GM23248 (cell line): ENCODE measurements at regions not wholly inside any gene's neighbourhood (a gene's known extent, or its start where the extent isn't known, plus 50 kb on each side); places are given as distances from the start of the nearest gene placed in this dataset.

Experiments
- DNase-seq: peaks from one replicate; pipeline ENCODE4 v3.0.0-alpha.2; 2015
- H2AFZ ChIP-seq: fragments of 200-600 bp; sonication (generic); 2 replicates; pipeline ENCODE4 v1.6.1; 2016; ENCODE audit warnings: antibody characterized with exemption
- H3F3A ChIP-seq: fragments of 200-600 bp; sonication (generic); 2 replicates; pipeline ENCODE4 v1.6.1; 2016; ENCODE audit warnings: mild to moderate bottlenecking, antibody characterized with exemption, mixed run types; ENCODE audit not compliant: insufficient read depth
- H3K27ac ChIP-seq: fragments of 200-600 bp; sonication (generic); 2 replicates; pipeline ENCODE4 v1.5.1; 2016; ENCODE audit warnings: mild to moderate bottlenecking
- H3K27me3 ChIP-seq: fragments of 200-600 bp; sonication (generic); replicated peaks from 2 replicates; pipeline ENCODE4 v1.6.1; 2016; ENCODE audit warnings: mild to moderate bottlenecking; ENCODE audit not compliant: insufficient read depth
- H3K36me3 ChIP-seq: fragments of 200-600 bp; sonication (generic); 2 replicates; pipeline ENCODE4 v1.6.1; 2016; ENCODE audit warnings: low read depth, mild to moderate bottlenecking
- H3K4me1 ChIP-seq: fragments of 200-600 bp; sonication (generic); 2 replicates; pipeline ENCODE4 v1.6.1; 2016; ENCODE audit warnings: mild to moderate bottlenecking; ENCODE audit not compliant: insufficient read depth
- H3K4me2 ChIP-seq: fragments of 200-600 bp; sonication (generic); one replicate; pipeline ENCODE4 v1.6.1; 2016; ENCODE audit warnings: mild to moderate bottlenecking; ENCODE audit not compliant: unreplicated experiment
- H3K4me3 ChIP-seq: fragments of 200-600 bp; sonication (generic); 2 replicates; pipeline ENCODE4 v1.5.1; 2016; ENCODE audit warnings: mild to moderate bottlenecking
- H3K79me2 ChIP-seq: fragments of 200-600 bp; sonication (generic); 2 replicates; pipeline ENCODE4 v1.6.1; 2016; ENCODE audit warnings: mild to moderate bottlenecking; ENCODE audit not compliant: insufficient read depth
- H3K9ac ChIP-seq: fragments of 200-600 bp; sonication (generic); 2 replicates; pipeline ENCODE4 v1.6.1; 2016; ENCODE audit warnings: mild to moderate bottlenecking
- H3K9me2 ChIP-seq: fragments of 200-600 bp; sonication (generic); 2 replicates; pipeline ENCODE4 v1.6.1; 2016; ENCODE audit warnings: mixed run types, mild to moderate bottlenecking, moderate library complexity; ENCODE audit not compliant: insufficient read depth
- H3K9me3 ChIP-seq: fragments of 200-600 bp; sonication (generic); one replicate; pipeline ENCODE4 v1.6.1; 2017; ENCODE audit warnings: low read depth
- H4K20me1 ChIP-seq: fragments of 200-600 bp; sonication (generic); 2 replicates; pipeline ENCODE4 v1.6.0; 2016; ENCODE audit not compliant: insufficient read depth
- EZH2 ChIP-seq: fragments of 200-600 bp; sonication (generic); IDR thresholded peaks from 2 replicates; pipeline ENCODE4 v1.6.1; 2018; ENCODE audit warnings: antibody characterized with exemption, mild to moderate bottlenecking; ENCODE audit not compliant: insufficient read depth, poor library complexity, severe bottlenecking
- EZH2phosphoT487 ChIP-seq: fragments of 200-600 bp; sonication (generic); IDR thresholded peaks from 2 replicates; pipeline ENCODE4 v1.6.1; 2018; ENCODE audit warnings: antibody characterized with exemption, moderate library complexity, mild to moderate bottlenecking, low read depth; ENCODE audit not compliant: insufficient read depth
- WGBS, 2 experiments: methylation state at CpG; one replicate each; pipeline ENCODE4 v1.1.6; 2015 to 2017; ENCODE audit warnings: low lambda C conversion rate in 2 of 2, low coverage in 1 of 2; ENCODE audit errors: missing lambda C conversion rate in 2 of 2; 5-methylcytosine and 5-hydroxymethylcytosine counted together
- in situ Hi-C: fragments of 300-500 bp; cut with MboI; formaldehyde crosslinking; loops from 2 replicates; pipeline ENCODE4 v1.15.0; 2020

GRCh38 chr1:30117685-30118084 is 605.7 kb downstream of the MATN1 start:
- Histone ChIP-seq H3K79me2 (no peaks in the 10 kb centered on the region), H2AFZ (no peak overlapping the region), H3K4me2 (no peak overlapping the region), H3K36me3 (no peaks in the 10 kb centered on the region), H3F3A (no peaks in the 10 kb centered on the region), H3K4me1 (no peaks in the 10 kb centered on the region), H3K9ac (no peak overlapping the region), H3K27ac (no peak overlapping the region), H3K9me2 (no peaks in the 10 kb centered on the region), H3K9me3 (no peaks in the 10 kb centered on the region), H3K4me3 (no peak overlapping the region), H3K27me3 (no peaks in the 10 kb centered on the region; the same call in 1 of the 2 replicates), H4K20me1 (no peaks in the 10 kb centered on the region)
- no peak for DNase-seq
- no peak for TF ChIP-seq EZH2phosphoT487
- no peak for TF ChIP-seq EZH2
- in situ Hi-C loops: no loop called here
- 45 to 55% methylated on average over 4 of the region's 4 CpGs for WGBS, 2 experiments

GRCh38 chr1:30111431-30111830 is 612.0 kb downstream of the MATN1 start:
- Histone ChIP-seq H4K20me1 (no peaks in the 10 kb centered on the region), H3K9ac (no peak overlapping the region), H3K9me2 (no peaks in the 10 kb centered on the region), H3F3A (no peaks in the 10 kb centered on the region), H3K4me2 (no peak overlapping the region), H3K27me3 (peaks cover 7% of the 10 kb centered on the region), H3K79me2 (no peaks in the 10 kb centered on the region), H3K9me3 (no peaks in the 10 kb centered on the region), H3K4me3 (no peak overlapping the region), H3K4me1 (no peaks in the 10 kb centered on the region), H2AFZ (no peak overlapping the region), H3K36me3 (no peaks in the 10 kb centered on the region), H3K27ac (no peak overlapping the region)
- DNase-seq: peak; percentile 69
- in situ Hi-C loops: no loop called here
- WGBS, 2 experiments: 0 to 2% methylated on average over 10 to 14 of the region's 14 CpGs
- no peak for TF ChIP-seq EZH2
- no peak for TF ChIP-seq EZH2phosphoT487

- WGBS, 2 experiments: 28 to 29% methylated on average over 11 of the region's 11 CpGs
- in situ Hi-C loops: no loop called here
These were observed 612.5 kb downstream of the MATN1 start for GRCh38 chr1:30110846-30111245.

GRCh38 chr1:30109853-30110252 is 613.5 kb downstream of the MATN1 start:
- H3K4me3 ChIP-seq: no peak overlapping the region
- no peak overlapping the region for H3K9ac ChIP-seq
- peak; percentile 74 for DNase-seq
- no peaks in the 10 kb centered on the region for H4K20me1 ChIP-seq
- H2AFZ ChIP-seq: no peak overlapping the region
- H3K79me2 ChIP-seq: no peaks in the 10 kb centered on the region
- in situ Hi-C loops: no loop called here
- no peaks in the 10 kb centered on the region for H3K9me3 ChIP-seq
- no peak overlapping the region for H3K4me2 ChIP-seq
- H3F3A ChIP-seq: no peaks in the 10 kb centered on the region
- H3K36me3 ChIP-seq: no peaks in the 10 kb centered on the region
- no peaks in the 10 kb centered on the region for H3K9me2 ChIP-seq
- no peak for TF ChIP-seq EZH2phosphoT487
- TF ChIP-seq EZH2: no peak
- WGBS, 2 experiments: 3 to 5% methylated on average over 10 of the region's 10 CpGs
- no peaks in the 10 kb centered on the region for H3K4me1 ChIP-seq
- H3K27me3 ChIP-seq: peaks cover 18% of the 10 kb centered on the region
- no peak overlapping the region for H3K27ac ChIP-seq

More at GRCh38 chr1:30110846-30111245, 612.5 kb downstream of the MATN1 start:
- H3K9me2 ChIP-seq: no peaks in the 10 kb centered on the region
- TF ChIP-seq EZH2: no peak
- TF ChIP-seq EZH2phosphoT487: no peak
- no peak overlapping the region for H2AFZ ChIP-seq
- no peak overlapping the region for H3K4me3 ChIP-seq
- H3K4me1 ChIP-seq: no peaks in the 10 kb centered on the region
- no peaks in the 10 kb centered on the region for H3F3A ChIP-seq
- H3K4me2 ChIP-seq: no peak overlapping the region
- no peak for DNase-seq
- no peaks in the 10 kb centered on the region for H3K9me3 ChIP-seq
- no peaks in the 10 kb centered on the region for H3K79me2 ChIP-seq
- H3K27ac ChIP-seq: no peak overlapping the region
- H3K36me3 ChIP-seq: no peaks in the 10 kb centered on the region
- H4K20me1 ChIP-seq: no peaks in the 10 kb centered on the region
- peaks cover 12% of the 10 kb centered on the region for H3K27me3 ChIP-seq
- no peak overlapping the region for H3K9ac ChIP-seq

GRCh38 chr1:30108186-30108585 is 615.2 kb downstream of the MATN1 start:
- Histone ChIP-seq H3K4me1 (no peaks in the 10 kb centered on the region), H3K4me2 (no peak overlapping the region), H3K79me2 (no peaks in the 10 kb centered on the region), H3K4me3 (no peak overlapping the region), H3K9me2 (no peaks in the 10 kb centered on the region), H3F3A (no peaks in the 10 kb centered on the region), H3K27ac (no peak overlapping the region), H3K9ac (no peak overlapping the region), H3K9me3 (no peaks in the 10 kb centered on the region), H2AFZ (no peak overlapping the region), H3K27me3 (peaks cover 25% of the 10 kb centered on the region), H4K20me1 (no peaks in the 10 kb centered on the region), H3K36me3 (no peaks in the 10 kb centered on the region)
- in situ Hi-C loops: no loop called here
- DNase-seq: no peak
- WGBS, 2 experiments: 68 to 69% methylated on average over 4 of the region's 4 CpGs
- TF ChIP-seq EZH2 (no peak), EZH2phosphoT487 (no peak)
